ENCODE measurements at regions not wholly inside any gene's neighbourhood (a gene's known extent, or its start where the extent isn't known, plus 50 kb on each side); places are given as distances from the start of the nearest gene placed in this dataset.
"Not testable (repeated sequence)": the region's sequence is repeated elsewhere in the genome, so short reads cannot be mapped to it uniquely, and the experiment has no call there.

- no peak overlapping the region for H3K4me3 ChIP-seq (ENCODE audit: low read depth, low read length)
Observed at GRCh38 chr7:86148501-86148900, 495.2 kb upstream of the GRM3 start.

GRCh38 chr7:86137343-86137742 lies 506.4 kb upstream of the GRM3 start:
- no peak overlapping the region for H3K4me3 ChIP-seq (ENCODE audit: low read depth, low read length)
- TF ChIP-seq CTCF (IDR thresholded peaks at IDR 0.05; ENCODE audit: borderline replicate concordance, insufficient read depth, low read depth, low read length) = no peak

More at GRCh38 chr7:86148501-86148900, 495.2 kb upstream of the GRM3 start:
- no peak for TF ChIP-seq CTCF (IDR thresholded peaks at IDR 0.05; ENCODE audit: borderline replicate concordance, insufficient read depth, low read depth, low read length)

DNA sequence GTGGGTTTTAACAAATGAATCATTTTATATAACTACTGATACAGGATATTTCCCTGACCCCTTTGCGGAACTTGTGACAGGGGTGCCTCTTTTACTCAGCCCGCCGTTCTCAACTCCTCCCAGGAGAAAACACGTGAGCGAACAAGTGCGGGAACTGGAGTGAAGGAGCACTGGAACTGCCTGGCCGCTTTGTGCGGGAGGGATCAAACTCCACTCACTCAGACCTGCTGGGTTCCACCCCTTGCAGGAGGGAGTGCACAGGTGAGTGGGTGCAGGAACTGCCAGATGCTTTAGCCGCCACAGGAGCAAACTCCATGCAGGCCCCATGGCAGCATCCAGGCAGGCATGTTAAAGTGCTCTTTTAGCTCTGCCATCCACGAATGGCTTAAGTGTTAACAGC lies 513.4 kb upstream of the GRM3 start:
- no peak for TF ChIP-seq CTCF (IDR thresholded peaks at IDR 0.05; ENCODE audit: borderline replicate concordance, insufficient read depth, low read depth, low read length)
- H3K4me3 ChIP-seq (ENCODE audit: low read depth, low read length) = no peak overlapping the region

GRCh38 chr7:86123476-86123875 lies 520.2 kb upstream of the GRM3 start:
- TF ChIP-seq CTCF (IDR thresholded peaks at IDR 0.05; ENCODE audit: borderline replicate concordance, insufficient read depth, low read depth, low read length) = no peak
- H3K4me3 ChIP-seq (ENCODE audit: low read depth, low read length) = no peak overlapping the region

GRCh38 chr7:86094166-86094669 lies 549.5 kb upstream of the GRM3 start:
- no peak overlapping the region for H3K4me3 ChIP-seq (ENCODE audit: low read depth, low read length)
- TF ChIP-seq CTCF (IDR thresholded peaks at IDR 0.05; ENCODE audit: borderline replicate concordance, insufficient read depth, low read depth, low read length) = no peak

GRCh38 chr7:86091369-86091768 lies 552.3 kb upstream of the GRM3 start:
- no peak for TF ChIP-seq CTCF (IDR thresholded peaks at IDR 0.05; ENCODE audit: borderline replicate concordance, insufficient read depth, low read depth, low read length)
- H3K4me3 ChIP-seq (ENCODE audit: low read depth, low read length) = no peak overlapping the region

DNA sequence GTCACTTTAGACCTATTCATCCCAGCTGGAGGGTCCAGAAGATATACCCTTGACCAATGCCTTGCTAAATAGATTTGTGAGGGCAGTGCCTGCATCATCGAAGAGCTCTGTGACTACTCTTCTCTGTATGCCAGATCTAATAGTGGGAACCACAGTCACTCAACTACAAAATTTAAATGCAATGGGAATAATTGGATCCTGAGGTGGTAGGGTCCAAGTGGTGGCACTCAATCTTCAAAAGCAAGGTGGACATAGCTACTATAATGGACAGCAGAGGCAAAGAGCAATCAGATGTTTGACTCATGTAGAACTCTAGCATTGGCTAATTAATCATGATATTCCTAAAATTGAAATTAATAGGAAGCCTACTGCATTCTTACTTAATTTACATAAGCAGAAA lies 554.3 kb upstream of the GRM3 start:
- H3K4me3 ChIP-seq (ENCODE audit: low read depth, low read length) = no peak overlapping the region
- TF ChIP-seq CTCF (IDR thresholded peaks at IDR 0.05; ENCODE audit: borderline replicate concordance, insufficient read depth, low read depth, low read length) = no peak

DNA sequence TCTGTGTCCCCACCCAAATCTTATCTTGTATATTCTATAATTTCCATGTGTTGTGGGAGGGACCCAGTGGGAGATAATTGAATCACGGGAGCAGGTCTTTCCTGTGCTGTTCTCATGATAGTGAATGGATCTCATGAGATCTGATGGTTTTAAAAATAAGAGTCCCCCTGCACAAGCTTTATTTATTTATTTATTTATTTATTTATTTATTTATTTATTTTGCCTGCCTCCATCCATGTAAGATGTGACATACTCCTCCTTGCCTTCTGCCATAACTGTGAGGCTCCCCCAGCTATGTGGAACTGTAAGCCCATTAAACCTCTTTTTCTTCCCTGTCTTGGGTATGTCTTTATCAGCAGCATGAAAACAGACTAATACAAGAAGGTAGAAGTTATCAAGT lies 579.1 kb upstream of the GRM3 start:
- H3K4me3 ChIP-seq (ENCODE audit: low read depth, low read length) = not testable (repeated sequence)

Data from GM12875 (cell line).